ENCODE measurements at regions not wholly inside any gene's neighbourhood (a gene's known extent, or its start where the extent isn't known, plus 50 kb on each side); places are given as distances from the start of the nearest gene placed in this dataset.

GRCh38 chr5:173777674-173778073 is 110.5 kb upstream of the CPEB4 start (continued):
- TF ChIP-seq ZNF445 (CRISPR knock-in tag; IDR thresholded peaks at IDR 0.05; ENCODE audit: low read depth) (no peak), TGIF2 (CRISPR knock-in tag; IDR thresholded peaks at IDR 0.05) (no peak), MAFK (IDR thresholded peaks at IDR 0.05; ENCODE audit: low read length) (peak; percentile 83), DIDO1 (tag; IDR thresholded peaks at IDR 0.05; ENCODE audit: low read depth) (no peak), HDAC1 (IDR thresholded peaks at IDR 0.05) (0 out of 4 replicates have a peak, but pooled peaks of 1 of the 2 experiments have one; percentile 20), CBX1 (IDR thresholded peaks at IDR 0.05; ENCODE audit: low read depth) (0 out of 2 replicates have a peak, but pooled peaks have one; percentile 31), MTA3 (IDR thresholded peaks at IDR 0.05; ENCODE audit: borderline replicate concordance) (no peak), HDAC2 (IDR thresholded peaks at IDR 0.05) (peak; percentile 71; the same call in 1 of the 2 replicates), BCOR (IDR thresholded peaks at IDR 0.05) (peak; percentile 98), EP300 (IDR thresholded peaks at IDR 0.05; ENCODE audit: low read length) (no peak), DACH1 (IDR thresholded peaks at IDR 0.05; ENCODE audit: partially characterized antibody) (peak; percentile 8), RBM15 (IDR thresholded peaks at IDR 0.05; ENCODE audit: insufficient read depth, low read length) (no peak), CHD4 (IDR thresholded peaks at IDR 0.05; ENCODE audit: insufficient read depth, insufficient replicate concordance, low read depth, low read length, poor library complexity, severe bottlenecking) (peak; percentile 67), HEY1 (CRISPR knock-in tag; IDR thresholded peaks at IDR 0.05; ENCODE audit: borderline replicate concordance) (no peak), ESRRA (IDR thresholded peaks at IDR 0.05; ENCODE audit: borderline replicate concordance, low read depth) (peak; percentile 56), ASH1L (IDR thresholded peaks at IDR 0.05; ENCODE audit: borderline replicate concordance, low read depth, partially characterized antibody) (no peak), RCOR1 (IDR thresholded peaks at IDR 0.05; ENCODE audit: borderline replicate concordance in 1 of 2, low read depth in 2 of 2, low read length in 2 of 2) (peak in 1 of 2 experiments; percentile 71; a peak in 2 of 4 replicates), MAFF (IDR thresholded peaks at IDR 0.05; ENCODE audit: low read length) (peak; percentile 86), NFIX (CRISPR knock-in tag; IDR thresholded peaks at IDR 0.05; ENCODE audit: low read depth) (no peak), ZBTB7A (IDR thresholded peaks at IDR 0.05; ENCODE audit: borderline replicate concordance, control insufficient read depth, low read depth, low read length) (no peak), C11orf30 (IDR thresholded peaks at IDR 0.05; ENCODE audit: low read depth) (peak; percentile 93), RBM25 (IDR thresholded peaks at IDR 0.05; ENCODE audit: low read depth, low read length, severe bottlenecking) (peak; percentile 87), ZNF12 (CRISPR knock-in tag; IDR thresholded peaks at IDR 0.05) (no peak), HINFP (tag; conservative IDR thresholded peaks at IDR 0.05; ENCODE audit: low read depth) (no peak), ZNF408 (CRISPR knock-in tag; IDR thresholded peaks at IDR 0.05; ENCODE audit: low read depth) (no peak), PPARD (CRISPR knock-in tag; IDR thresholded peaks at IDR 0.05) (no peak)
- TF ChIP-seq, protein P1, sequence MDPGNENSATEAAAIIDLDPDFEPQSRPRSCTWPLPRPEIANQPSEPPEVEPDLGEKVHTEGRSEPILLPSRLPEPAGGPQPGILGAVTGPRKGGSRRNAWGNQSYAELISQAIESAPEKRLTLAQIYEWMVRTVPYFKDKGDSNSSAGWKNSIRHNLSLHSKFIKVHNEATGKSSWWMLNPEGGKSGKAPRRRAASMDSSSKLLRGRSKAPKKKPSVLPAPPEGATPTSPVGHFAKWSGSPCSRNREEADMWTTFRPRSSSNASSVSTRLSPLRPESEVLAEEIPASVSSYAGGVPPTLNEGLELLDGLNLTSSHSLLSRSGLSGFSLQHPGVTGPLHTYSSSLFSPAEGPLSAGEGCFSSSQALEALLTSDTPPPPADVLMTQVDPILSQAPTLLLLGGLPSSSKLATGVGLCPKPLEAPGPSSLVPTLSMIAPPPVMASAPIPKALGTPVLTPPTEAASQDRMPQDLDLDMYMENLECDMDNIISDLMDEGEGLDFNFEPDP (CRISPR knock-in tag; IDR thresholded peaks at IDR 0.05) = no peak
- TF ChIP-seq, protein P2, sequence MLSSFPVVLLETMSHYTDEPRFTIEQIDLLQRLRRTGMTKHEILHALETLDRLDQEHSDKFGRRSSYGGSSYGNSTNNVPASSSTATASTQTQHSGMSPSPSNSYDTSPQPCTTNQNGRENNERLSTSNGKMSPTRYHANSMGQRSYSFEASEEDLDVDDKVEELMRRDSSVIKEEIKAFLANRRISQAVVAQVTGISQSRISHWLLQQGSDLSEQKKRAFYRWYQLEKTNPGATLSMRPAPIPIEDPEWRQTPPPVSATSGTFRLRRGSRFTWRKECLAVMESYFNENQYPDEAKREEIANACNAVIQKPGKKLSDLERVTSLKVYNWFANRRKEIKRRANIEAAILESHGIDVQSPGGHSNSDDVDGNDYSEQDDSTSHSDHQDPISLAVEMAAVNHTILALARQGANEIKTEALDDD (IDR thresholded peaks at IDR 0.05) = no peak

Data from K562 (cell line).